ENCODE measurements at regions not wholly inside any gene's neighbourhood (a gene's known extent, or its start where the extent isn't known, plus 50 kb on each side); places are given as distances from the start of the nearest gene placed in this dataset.

- TF ChIP-seq CTCF (IDR thresholded peaks at IDR 0.05): no peak
- TF ChIP-seq POLR2A (IDR thresholded peaks at IDR 0.05): no peak
- no peak for TF ChIP-seq POLR2AphosphoS5 (IDR thresholded peaks at IDR 0.05)
- TF ChIP-seq EP300 (IDR thresholded peaks at IDR 0.05): no peak
Observed at GRCh38 chr3:163745204-163745603, 1333.1 kb downstream of the SI start.

All from gastroesophageal sphincter (tissue), 3 donors.